Glutamatergic neuron (in vitro differentiated cells): ENCODE measurements at regions not wholly inside any gene's neighbourhood (a gene's known extent, or its start where the extent isn't known, plus 50 kb on each side); places are given as distances from the start of the nearest gene placed in this dataset.

ENCODE experiments used
- DNase-seq: peaks from one replicate; pipeline ENCODE4 v3.0.0; 2022
- H3K27ac Mint-ChIP-seq: one replicate; pipeline ENCODE4 v1.8.0; 2020; ENCODE audit warnings: mild to moderate bottlenecking, mixed read lengths, inconsistent platforms; ENCODE audit not compliant: unreplicated experiment
- H3K27me3 Mint-ChIP-seq: one replicate; pipeline ENCODE4 v1.8.0; 2020; ENCODE audit warnings: mild to moderate bottlenecking, moderate library complexity, mixed read lengths, inconsistent platforms; ENCODE audit not compliant: unreplicated experiment
- H3K36me3 Mint-ChIP-seq: one replicate; pipeline ENCODE4 v1.8.0; 2020; ENCODE audit warnings: mild to moderate bottlenecking, mixed read lengths, inconsistent platforms; ENCODE audit not compliant: unreplicated experiment
- H3K4me1 Mint-ChIP-seq: one replicate; pipeline ENCODE4 v1.8.0; 2020; ENCODE audit warnings: mild to moderate bottlenecking, low read depth, mixed read lengths, inconsistent platforms; ENCODE audit not compliant: unreplicated experiment
- H3K4me3 Mint-ChIP-seq: one replicate; pipeline ENCODE4 v1.8.0; 2020; ENCODE audit warnings: mild to moderate bottlenecking, mixed read lengths, inconsistent platforms; ENCODE audit not compliant: unreplicated experiment
- H3K9me3 Mint-ChIP-seq: one replicate; pipeline ENCODE4 v1.8.0; 2020; ENCODE audit warnings: mild to moderate bottlenecking, moderate library complexity, mixed read lengths, inconsistent platforms; ENCODE audit not compliant: unreplicated experiment
- CTCF ChIP-seq: fragments of 200-600 bp; sonication (generic); IDR thresholded peaks from one replicate; pipeline ENCODE4 v1.5.0; 2021; ENCODE audit not compliant: partially characterized antibody, unreplicated experiment

DNA sequence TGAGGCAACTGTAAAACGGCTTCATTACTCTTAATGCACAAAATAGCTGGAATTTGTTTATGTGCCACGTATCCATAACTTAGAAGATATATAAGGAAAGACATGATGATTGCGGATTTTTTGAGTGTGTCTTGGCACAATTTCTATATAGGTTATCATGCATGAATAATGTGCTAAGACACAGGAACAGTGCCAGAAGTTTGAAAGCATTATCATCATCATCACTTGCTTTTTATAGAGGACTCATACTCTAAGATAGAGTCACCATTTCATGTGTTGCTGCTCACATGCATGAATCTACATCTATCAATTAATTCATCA lies 113.4 kb downstream of the ELOVL4 start:
- no peak for TF ChIP-seq CTCF
- DNase-seq: no peak
- Mint-ChIP-seq H3K4me3 (no peak overlapping the region), H3K27ac (no peak overlapping the region), H3K27me3 (no peaks in the 10 kb centered on the region), H3K4me1 (peaks cover 13% of the 10 kb centered on the region), H3K36me3 (no peaks in the 10 kb centered on the region), H3K9me3 (no peaks in the 10 kb centered on the region)

DNA sequence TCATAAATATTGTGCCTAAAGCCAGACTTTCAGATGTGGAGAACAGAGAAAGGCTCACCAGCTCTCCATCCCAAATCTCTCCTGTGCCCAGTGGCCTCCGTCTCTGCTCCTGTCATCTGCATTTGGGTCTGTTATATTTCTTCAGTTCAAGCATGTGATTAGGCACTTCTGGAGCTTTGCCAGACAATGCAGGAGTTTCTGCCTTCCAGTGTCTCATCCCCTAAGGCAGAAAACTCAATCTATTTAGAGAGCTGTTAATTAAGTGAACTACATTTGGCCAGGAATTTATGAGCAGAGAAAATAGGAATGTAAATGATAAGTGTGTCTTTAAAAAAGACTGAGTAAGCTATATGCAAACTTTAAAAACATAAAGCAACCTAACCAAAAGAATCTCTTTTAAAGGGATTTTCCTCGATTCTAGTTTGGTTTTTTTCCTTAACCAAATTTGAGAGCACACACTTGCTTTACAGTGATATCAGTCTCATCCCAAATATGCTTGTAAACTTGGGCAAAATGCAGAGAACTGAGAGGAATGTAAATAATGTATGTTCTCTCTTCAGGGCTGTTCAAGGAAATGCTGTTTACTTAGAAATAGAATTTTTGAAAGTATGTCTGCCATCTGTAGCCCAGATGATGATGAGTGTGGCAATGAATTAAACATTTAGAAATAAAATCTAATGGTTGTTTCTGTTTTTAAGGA lies 113.9 kb downstream of the ELOVL4 start:
- Mint-ChIP-seq H3K36me3 (no peaks in the 10 kb centered on the region), H3K27me3 (no peaks in the 10 kb centered on the region), H3K9me3 (no peaks in the 10 kb centered on the region), H3K4me3 (no peak overlapping the region), H3K27ac (peak overlapping the region; percentile 13), H3K4me1 (peaks cover 13% of the 10 kb centered on the region)
- no peak for TF ChIP-seq CTCF
- no peak for DNase-seq

DNA sequence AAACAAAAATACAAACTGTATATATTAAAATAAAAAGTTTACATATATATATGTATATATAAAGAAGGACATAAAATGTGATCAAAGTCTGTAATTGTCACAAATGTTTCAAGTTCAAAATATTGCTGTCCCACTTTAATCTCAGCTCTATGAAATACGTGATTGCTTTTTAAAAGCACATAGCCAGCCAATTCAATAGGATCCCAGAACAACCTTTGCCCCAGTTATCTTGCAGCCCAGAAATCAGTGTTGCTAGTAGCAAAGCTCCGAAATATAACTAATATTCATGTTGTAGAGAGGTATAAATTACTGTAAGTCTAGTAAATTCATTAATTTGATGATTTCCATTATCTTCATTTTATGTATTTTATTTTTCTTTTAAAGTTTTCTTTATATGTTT lies 114.6 kb downstream of the ELOVL4 start:
- H3K27ac Mint-ChIP-seq: no peak overlapping the region
- no peak for DNase-seq
- peaks cover 3% of the 10 kb centered on the region for H3K36me3 Mint-ChIP-seq
- no peaks in the 10 kb centered on the region for H3K9me3 Mint-ChIP-seq
- no peak overlapping the region for H3K4me3 Mint-ChIP-seq
- TF ChIP-seq CTCF: no peak
- peaks cover 13% of the 10 kb centered on the region for H3K4me1 Mint-ChIP-seq
- H3K27me3 Mint-ChIP-seq: no peaks in the 10 kb centered on the region

DNA sequence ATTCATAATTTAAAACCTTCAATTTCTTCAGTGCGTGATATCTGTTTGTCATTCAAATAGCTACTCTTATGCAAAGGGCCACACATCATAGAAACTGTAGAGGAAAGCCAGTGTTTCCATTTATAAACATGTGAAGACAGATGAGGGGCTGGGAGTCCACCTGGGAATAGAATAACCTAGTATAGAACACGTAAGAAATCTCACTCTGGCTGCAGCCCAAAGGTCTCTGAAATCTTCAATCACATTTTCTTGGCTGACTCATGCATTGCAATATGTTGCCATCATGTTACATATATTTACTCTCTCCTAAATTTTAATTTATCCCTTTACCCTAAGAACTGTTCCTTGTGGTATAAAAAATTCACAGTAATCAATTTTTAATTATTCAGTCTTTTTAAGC lies 123.2 kb downstream of the ELOVL4 start:
- H3K36me3 Mint-ChIP-seq: peaks cover 5% of the 10 kb centered on the region
- TF ChIP-seq CTCF: no peak

DNA sequence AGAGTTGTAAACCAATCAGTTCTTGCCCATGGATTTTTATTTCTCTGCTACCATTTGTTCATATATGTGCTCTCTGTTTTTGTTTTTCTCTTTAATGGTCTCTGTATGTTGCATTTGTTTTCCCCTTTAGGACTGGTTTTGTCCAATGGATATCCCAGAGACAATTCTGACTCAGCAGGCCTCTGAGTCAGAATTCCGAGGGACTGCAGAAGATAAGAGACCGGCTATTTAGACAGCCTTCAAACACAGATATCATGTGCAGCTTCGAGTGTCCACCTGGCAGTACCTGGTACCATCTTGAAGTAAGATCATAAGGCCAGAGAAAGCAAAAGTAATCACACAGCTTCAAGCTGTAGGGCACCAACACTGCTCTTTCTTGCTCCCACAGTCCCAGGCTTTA lies 125.5 kb downstream of the ELOVL4 start:
- Mint-ChIP-seq H3K27me3 (no peaks in the 10 kb centered on the region), H3K9me3 (no peaks in the 10 kb centered on the region), H3K36me3 (peaks cover 5% of the 10 kb centered on the region), H3K27ac (no peak overlapping the region), H3K4me1 (peaks cover 15% of the 10 kb centered on the region), H3K4me3 (no peak overlapping the region)
- TF ChIP-seq CTCF: no peak
- no peak for DNase-seq

More for the DNA sequence above, 123.2 kb downstream of the ELOVL4 start:
- DNase-seq: no peak
- Mint-ChIP-seq H3K27ac (peak overlapping the region; percentile 24), H3K9me3 (no peaks in the 10 kb centered on the region), H3K4me1 (peaks cover 12% of the 10 kb centered on the region), H3K27me3 (no peaks in the 10 kb centered on the region), H3K4me3 (no peak overlapping the region)
